ENCODE measurements at regions not wholly inside any gene's neighbourhood (a gene's known extent, or its start where the extent isn't known, plus 50 kb on each side); places are given as distances from the start of the nearest gene placed in this dataset.

DNA sequence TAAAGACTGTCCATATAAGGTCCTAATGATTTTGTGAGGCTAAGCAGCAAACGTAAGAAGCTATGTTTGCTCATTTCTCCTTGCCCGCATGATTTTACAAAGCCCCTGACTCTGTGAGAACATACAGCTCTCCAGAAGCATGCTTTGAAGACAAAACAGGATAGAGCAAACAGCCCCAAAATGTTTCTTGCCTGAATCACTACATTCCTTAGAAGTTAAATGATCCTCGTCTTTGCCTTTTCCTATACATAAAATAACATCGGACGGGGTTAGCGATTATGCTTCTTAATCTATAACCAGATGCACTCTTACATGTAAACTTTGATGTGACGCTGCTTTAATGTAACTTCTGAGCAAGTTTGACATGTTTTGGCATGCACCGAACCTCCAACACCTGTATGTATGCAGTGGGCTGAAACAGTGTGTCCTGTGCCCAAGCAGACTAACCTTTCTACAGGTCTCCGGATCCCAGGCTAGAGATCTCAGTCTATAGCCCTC is 353.7 kb downstream of the CETN3 start:
- TF ChIP-seq, protein P1, sequence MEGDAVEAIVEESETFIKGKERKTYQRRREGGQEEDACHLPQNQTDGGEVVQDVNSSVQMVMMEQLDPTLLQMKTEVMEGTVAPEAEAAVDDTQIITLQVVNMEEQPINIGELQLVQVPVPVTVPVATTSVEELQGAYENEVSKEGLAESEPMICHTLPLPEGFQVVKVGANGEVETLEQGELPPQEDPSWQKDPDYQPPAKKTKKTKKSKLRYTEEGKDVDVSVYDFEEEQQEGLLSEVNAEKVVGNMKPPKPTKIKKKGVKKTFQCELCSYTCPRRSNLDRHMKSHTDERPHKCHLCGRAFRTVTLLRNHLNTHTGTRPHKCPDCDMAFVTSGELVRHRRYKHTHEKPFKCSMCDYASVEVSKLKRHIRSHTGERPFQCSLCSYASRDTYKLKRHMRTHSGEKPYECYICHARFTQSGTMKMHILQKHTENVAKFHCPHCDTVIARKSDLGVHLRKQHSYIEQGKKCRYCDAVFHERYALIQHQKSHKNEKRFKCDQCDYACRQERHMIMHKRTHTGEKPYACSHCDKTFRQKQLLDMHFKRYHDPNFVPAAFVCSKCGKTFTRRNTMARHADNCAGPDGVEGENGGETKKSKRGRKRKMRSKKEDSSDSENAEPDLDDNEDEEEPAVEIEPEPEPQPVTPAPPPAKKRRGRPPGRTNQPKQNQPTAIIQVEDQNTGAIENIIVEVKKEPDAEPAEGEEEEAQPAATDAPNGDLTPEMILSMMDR (IDR thresholded peaks at IDR 0.05; ENCODE audit: poor library complexity), result no peak
- no peak for TF ChIP-seq EZH2 (IDR thresholded peaks at IDR 0.05; ENCODE audit: borderline replicate concordance)
- no peak for TF ChIP-seq EZH2phosphoT487 (IDR thresholded peaks at IDR 0.05; ENCODE audit: low read depth, severe bottlenecking, unreplicated experiment)
